Tibial nerve (tissue), 4 donors: ENCODE measurements at regions not wholly inside any gene's neighbourhood (a gene's known extent, or its start where the extent isn't known, plus 50 kb on each side); places are given as distances from the start of the nearest gene placed in this dataset.

Experiments
- DNase-seq, 2 donors: peaks; one replicate each; pipeline ENCODE4 v3.0.0-alpha.2; 2019; ENCODE audit warnings: low spot score in 2 of 2
- H3K27ac ChIP-seq, 4 donors: fragments of 200-600 bp; sonication (generic) in 3 of 4; one replicate each; pipeline ENCODE4 v1.5.1; 2017 to 2019; ENCODE audit warnings: mild to moderate bottlenecking in 1 of 4
- H3K27me3 ChIP-seq, 2 donors: fragments of 200-600 bp; sonication (generic) in 1 of 2; one replicate each; pipeline versions ENCODE4 v1.5.1 to v1.6.0; 2017 to 2019
- H3K36me3 ChIP-seq, 3 donors: fragments of 200-600 bp; sonication (generic); one replicate each; pipeline ENCODE4 v1.5.1; 2018 to 2019
- H3K4me1 ChIP-seq, 4 donors: fragments of 200-600 bp; sonication (generic) in 3 of 4; one replicate each; pipeline ENCODE4 v1.5.1; 2017 to 2019
- H3K4me3 ChIP-seq, 4 donors: fragments of 200-600 bp; sonication (generic) in 3 of 4; one replicate each; pipeline ENCODE4 v1.5.1; 2017 to 2019; ENCODE audit warnings: mild to moderate bottlenecking in 1 of 4, moderate library complexity in 1 of 4
- H3K9me3 ChIP-seq, 4 donors: fragments of 200-600 bp; sonication (generic) in 3 of 4; one replicate each; pipeline ENCODE4 v1.5.1; 2017 to 2019
- EP300 ChIP-seq, 2 donors: sonication (generic); formaldehyde crosslinking; IDR thresholded peaks; one replicate each; pipeline ENCODE4 v1.6.1; 2017; ENCODE audit warnings: antibody characterized with exemption in 2 of 2, mild to moderate bottlenecking in 1 of 2
- POLR2A ChIP-seq, 2 donors: fragments of 450-650 bp; IDR thresholded peaks; one replicate each; pipeline ENCODE4 v1.6.1; 2017; ENCODE audit warnings: antibody characterized with exemption in 2 of 2, mild to moderate bottlenecking in 2 of 2, moderate library complexity in 2 of 2
- WGBS, 2 donors: methylation state at CpG; one replicate each; pipeline ENCODE4 v1.1.5; 2018; 5-methylcytosine and 5-hydroxymethylcytosine counted together
- TF ChIP-seq, protein P1 (sequence below), 5 experiments: fragments of 200-600 bp in 3 of 5; fragments of 450-650 bp in 2 of 5; sonication (generic) in 3 of 5; IDR thresholded peaks; one replicate each; pipeline ENCODE4 v1.5.1; 2016 to 2019; ENCODE audit warnings: antibody characterized with exemption in 5 of 5, mild to moderate bottlenecking in 3 of 5, moderate library complexity in 2 of 5

DNA sequence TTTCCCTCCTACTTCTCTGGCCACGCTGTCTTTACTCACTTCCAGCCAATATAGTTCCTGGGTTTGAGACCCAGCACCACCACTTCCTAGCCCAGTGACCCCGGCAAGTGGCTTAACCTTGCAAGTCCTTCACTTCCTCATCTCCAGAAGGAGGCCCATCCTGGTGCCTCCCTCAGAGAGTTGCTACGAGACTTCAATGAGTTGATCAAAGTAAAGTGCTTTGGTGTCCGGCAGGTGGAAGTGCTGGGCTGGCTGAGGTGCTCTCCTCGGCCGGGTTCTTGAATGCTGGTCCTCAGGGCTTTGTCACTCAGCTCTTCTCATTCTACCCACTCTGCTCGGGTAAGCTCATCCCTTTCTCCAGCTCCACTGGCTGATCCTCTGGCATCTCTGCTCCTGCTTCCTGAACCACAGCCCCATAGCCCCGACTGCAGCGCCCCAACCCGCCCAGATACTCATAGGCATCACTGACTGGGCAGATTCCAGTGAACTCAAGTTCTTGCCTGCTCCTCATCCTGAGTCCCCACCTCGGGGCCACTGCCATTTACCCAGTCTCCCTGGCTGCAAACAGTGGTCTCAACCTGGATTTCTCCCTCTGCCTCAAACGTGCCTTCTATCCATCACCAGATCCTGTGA is 75.8 kb upstream of the WNT4 start:
- no peaks in the 10 kb centered on the region for H3K4me1 ChIP-seq
- peaks cover 0 to 17% of the 10 kb centered on the region in 2 donors for H3K27me3 ChIP-seq
- WGBS, 2 donors, result 85 to 89% methylated on average over 12 of the region's 12 CpGs
- no peak overlapping the region for H3K4me3 ChIP-seq
- TF ChIP-seq EP300 (IDR thresholded peaks at IDR 0.05) (no peak), POLR2A (IDR thresholded peaks at IDR 0.05) (no peak)
- TF ChIP-seq, protein P1, sequence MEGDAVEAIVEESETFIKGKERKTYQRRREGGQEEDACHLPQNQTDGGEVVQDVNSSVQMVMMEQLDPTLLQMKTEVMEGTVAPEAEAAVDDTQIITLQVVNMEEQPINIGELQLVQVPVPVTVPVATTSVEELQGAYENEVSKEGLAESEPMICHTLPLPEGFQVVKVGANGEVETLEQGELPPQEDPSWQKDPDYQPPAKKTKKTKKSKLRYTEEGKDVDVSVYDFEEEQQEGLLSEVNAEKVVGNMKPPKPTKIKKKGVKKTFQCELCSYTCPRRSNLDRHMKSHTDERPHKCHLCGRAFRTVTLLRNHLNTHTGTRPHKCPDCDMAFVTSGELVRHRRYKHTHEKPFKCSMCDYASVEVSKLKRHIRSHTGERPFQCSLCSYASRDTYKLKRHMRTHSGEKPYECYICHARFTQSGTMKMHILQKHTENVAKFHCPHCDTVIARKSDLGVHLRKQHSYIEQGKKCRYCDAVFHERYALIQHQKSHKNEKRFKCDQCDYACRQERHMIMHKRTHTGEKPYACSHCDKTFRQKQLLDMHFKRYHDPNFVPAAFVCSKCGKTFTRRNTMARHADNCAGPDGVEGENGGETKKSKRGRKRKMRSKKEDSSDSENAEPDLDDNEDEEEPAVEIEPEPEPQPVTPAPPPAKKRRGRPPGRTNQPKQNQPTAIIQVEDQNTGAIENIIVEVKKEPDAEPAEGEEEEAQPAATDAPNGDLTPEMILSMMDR (IDR thresholded peaks at IDR 0.05), result no peak
- peaks cover 0 to 5% (median 0%) of the 10 kb centered on the region in 4 donors for H3K9me3 ChIP-seq
- no peak overlapping the region for H3K27ac ChIP-seq
- no peaks in the 10 kb centered on the region for H3K36me3 ChIP-seq
- DNase-seq, result no peak

DNA sequence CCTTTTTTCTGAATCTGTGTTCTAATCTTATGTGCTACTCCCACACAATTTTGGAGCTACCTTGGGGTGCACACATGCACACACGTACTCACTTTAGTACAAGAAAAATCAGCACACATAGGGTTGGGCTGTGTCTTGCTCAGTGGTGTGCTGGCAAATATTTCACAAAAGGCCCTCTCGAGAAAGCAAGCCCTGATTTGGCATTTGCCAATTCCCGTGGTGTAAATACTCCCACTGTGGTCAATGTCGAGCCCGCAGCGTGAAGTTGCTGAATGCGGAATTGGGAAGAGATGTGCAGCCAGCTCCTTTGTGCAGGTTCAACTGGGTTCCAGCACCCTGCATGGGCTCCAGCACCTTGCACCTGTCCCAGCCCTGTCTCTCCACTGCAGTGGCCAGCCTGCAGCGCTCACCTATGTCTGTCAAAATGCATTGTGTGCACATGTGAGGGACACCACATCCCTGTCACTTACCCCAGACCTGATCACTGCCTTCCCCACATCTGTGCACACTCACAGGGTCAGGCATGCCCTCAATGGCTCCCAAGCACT is 78.4 kb upstream of the WNT4 start:
- Histone ChIP-seq H3K27me3 (peaks cover 0 to 4% of the 10 kb centered on the region in 2 donors), H3K4me3 (no peak overlapping the region), H3K27ac (no peak overlapping the region), H3K9me3 (peaks cover 0 to 10% (median 0%) of the 10 kb centered on the region in 4 donors), H3K36me3 (no peaks in the 10 kb centered on the region), H3K4me1 (no peaks in the 10 kb centered on the region)
- 83 to 90% methylated on average over 8 of the region's 8 CpGs for WGBS, 2 donors
- DNase-seq, result no peak
- TF ChIP-seq EP300 (IDR thresholded peaks at IDR 0.05), result no peak
- TF ChIP-seq, protein P1 (IDR thresholded peaks at IDR 0.05), result no peak
- TF ChIP-seq POLR2A (IDR thresholded peaks at IDR 0.05), result no peak

DNA sequence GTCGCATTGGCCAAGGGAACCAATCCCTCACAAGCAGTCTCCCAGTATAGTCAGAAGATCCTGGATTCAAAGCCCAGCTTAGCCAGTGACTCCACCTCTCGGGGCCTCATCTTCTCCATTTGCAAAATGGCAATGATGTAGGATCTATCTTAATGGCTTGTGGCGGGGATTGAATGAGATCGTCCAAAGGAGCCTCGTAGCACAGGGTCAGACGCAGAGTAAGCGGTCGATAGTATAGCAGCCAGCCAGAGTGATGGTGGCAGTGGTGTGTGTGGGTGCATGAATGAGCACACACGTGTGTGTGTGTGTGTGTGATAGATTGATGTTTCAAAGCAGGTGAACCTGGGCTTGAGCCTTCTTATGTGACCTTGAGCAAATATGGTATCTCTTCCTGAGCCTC is 79.8 kb upstream of the WNT4 start:
- no peak overlapping the region for H3K4me3 ChIP-seq
- WGBS, 2 donors, result 76 to 85% methylated on average over 9 of the region's 9 CpGs
- no peaks in the 10 kb centered on the region for H3K4me1 ChIP-seq
- H3K27me3 ChIP-seq, result peaks cover 0 to under 1% of the 10 kb centered on the region in 2 donors
- H3K27ac ChIP-seq, result no peak overlapping the region
- TF ChIP-seq EP300 (IDR thresholded peaks at IDR 0.05) (no peak), POLR2A (IDR thresholded peaks at IDR 0.05) (no peak)
- TF ChIP-seq, protein P1 (IDR thresholded peaks at IDR 0.05), result no peak
- DNase-seq, result no peak
- peaks cover 0 to 10% (median 0%) of the 10 kb centered on the region in 4 donors for H3K9me3 ChIP-seq
- no peaks in the 10 kb centered on the region for H3K36me3 ChIP-seq

DNA sequence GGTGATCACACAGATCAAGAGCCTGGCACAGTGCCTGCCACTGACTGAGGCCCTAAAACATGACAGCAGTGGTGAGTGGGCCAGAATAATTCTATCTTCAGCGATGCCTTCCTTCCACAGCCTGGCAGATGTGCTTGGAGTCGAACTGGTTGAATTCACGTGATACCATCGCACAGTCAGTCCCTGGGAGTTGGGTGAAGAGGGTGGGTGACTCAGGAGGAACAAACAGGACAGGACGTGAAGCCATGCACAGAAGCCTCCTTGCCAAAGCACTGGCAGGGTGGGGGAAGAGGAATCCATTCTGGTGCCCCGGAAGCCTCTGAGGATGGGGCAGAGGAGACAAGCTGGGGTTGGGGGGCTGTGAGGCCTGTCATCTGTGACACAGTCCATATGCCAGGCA is 80.3 kb upstream of the WNT4 start:
- Histone ChIP-seq H3K27me3 (no peaks in the 10 kb centered on the region), H3K4me1 (no peaks in the 10 kb centered on the region), H3K9me3 (peaks cover 0 to 10% (median 0%) of the 10 kb centered on the region in 4 donors), H3K27ac (no peak overlapping the region), H3K4me3 (no peak overlapping the region), H3K36me3 (no peaks in the 10 kb centered on the region)
- DNase-seq, result no peak
- TF ChIP-seq, protein P1 (IDR thresholded peaks at IDR 0.05), result no peak
- no peak for TF ChIP-seq EP300 (IDR thresholded peaks at IDR 0.05)
- TF ChIP-seq POLR2A (IDR thresholded peaks at IDR 0.05), result no peak
- 88 to 92% methylated on average over 6 of the region's 6 CpGs for WGBS, 2 donors

DNA sequence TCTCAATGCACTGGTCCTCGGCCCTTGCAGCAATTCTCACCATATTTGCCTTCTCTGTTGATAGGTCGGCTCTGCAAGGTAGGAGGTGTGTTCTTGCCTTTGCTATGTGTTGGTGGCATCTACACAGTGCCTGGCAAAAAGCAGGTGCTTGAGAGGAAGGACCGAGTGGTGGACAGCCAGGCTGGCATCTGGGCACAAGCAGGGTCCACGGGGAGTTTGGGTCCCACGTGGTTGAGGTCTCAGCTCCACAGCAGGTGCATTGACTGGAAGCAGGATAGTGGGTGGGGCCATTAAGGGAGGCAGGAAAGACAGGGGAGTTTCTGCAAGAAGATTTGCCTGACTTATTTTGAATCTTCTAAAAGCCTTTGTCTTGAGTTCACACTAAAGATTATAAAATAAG is 81.2 kb upstream of the WNT4 start:
- no peak for TF ChIP-seq EP300 (IDR thresholded peaks at IDR 0.05)
- TF ChIP-seq, protein P1 (IDR thresholded peaks at IDR 0.05), result no peak
- no peak for TF ChIP-seq POLR2A (IDR thresholded peaks at IDR 0.05)
- no peak overlapping the region for H3K27ac ChIP-seq
- H3K36me3 ChIP-seq, result no peaks in the 10 kb centered on the region
- DNase-seq, result no peak
- H3K4me3 ChIP-seq, result no peak overlapping the region
- no peaks in the 10 kb centered on the region for H3K27me3 ChIP-seq
- H3K9me3 ChIP-seq, result peaks cover 0 to 10% (median 0%) of the 10 kb centered on the region in 4 donors
- no peaks in the 10 kb centered on the region for H3K4me1 ChIP-seq
- WGBS, 2 donors, result 67 to 83% methylated on average over 5 of the region's 5 CpGs
